Parathyroid adenoma (tissue), 2 donors: ENCODE measurements at regions not wholly inside any gene's neighbourhood (a gene's known extent, or its start where the extent isn't known, plus 50 kb on each side); places are given as distances from the start of the nearest gene placed in this dataset.

Experiments used
- H2AFZ ChIP-seq: fragments of 300-600 bp; sonication (generic); one replicate; pipeline ENCODE4 v1.7.0; 2017; ENCODE audit warnings: antibody characterized with exemption, mild to moderate bottlenecking
- H3K27ac ChIP-seq: fragments of 300-600 bp; sonication (generic); one replicate; pipeline ENCODE4 v1.7.0; 2017
- H3K27me3 ChIP-seq: fragments of 300-600 bp; sonication (generic); one replicate; pipeline ENCODE4 v1.7.0; 2017; ENCODE audit warnings: low read length; ENCODE audit not compliant: control insufficient read depth, insufficient read depth
- H3K36me3 ChIP-seq: fragments of 300-600 bp; sonication (generic); one replicate; pipeline ENCODE4 v1.7.0; 2017; ENCODE audit warnings: low read length; ENCODE audit not compliant: control insufficient read depth, insufficient read depth
- H3K4me1 ChIP-seq: fragments of 300-600 bp; sonication (generic); one replicate; pipeline ENCODE4 v1.7.0; 2017; ENCODE audit warnings: control low read depth
- H3K4me2 ChIP-seq: fragments of 300-600 bp; sonication (generic); one replicate; pipeline ENCODE4 v1.7.0; 2017; ENCODE audit warnings: low read length
- H3K4me3 ChIP-seq: fragments of 300-600 bp; sonication (generic); one replicate; pipeline ENCODE4 v1.7.0; 2017; ENCODE audit warnings: low read depth, low read length
- H3K79me2 ChIP-seq: fragments of 300-600 bp; sonication (generic); one replicate; pipeline ENCODE4 v1.7.0; 2017; ENCODE audit warnings: control low read depth
- H3K9ac ChIP-seq: fragments of 300-600 bp; sonication (generic); one replicate; pipeline ENCODE4 v1.7.0; 2017; ENCODE audit warnings: mild to moderate bottlenecking
- H3K9me3 ChIP-seq: fragments of 300-600 bp; sonication (generic); one replicate; pipeline ENCODE4 v1.7.0; 2017; ENCODE audit warnings: low read length; ENCODE audit not compliant: control insufficient read depth
- CTCF ChIP-seq: fragments of 300-600 bp; sonication (generic); IDR thresholded peaks from one replicate; pipeline ENCODE4 v1.7.0; 2017; ENCODE audit warnings: antibody characterized with exemption, mild to moderate bottlenecking
- donor health status: primary hyperparathyroidism.

DNA sequence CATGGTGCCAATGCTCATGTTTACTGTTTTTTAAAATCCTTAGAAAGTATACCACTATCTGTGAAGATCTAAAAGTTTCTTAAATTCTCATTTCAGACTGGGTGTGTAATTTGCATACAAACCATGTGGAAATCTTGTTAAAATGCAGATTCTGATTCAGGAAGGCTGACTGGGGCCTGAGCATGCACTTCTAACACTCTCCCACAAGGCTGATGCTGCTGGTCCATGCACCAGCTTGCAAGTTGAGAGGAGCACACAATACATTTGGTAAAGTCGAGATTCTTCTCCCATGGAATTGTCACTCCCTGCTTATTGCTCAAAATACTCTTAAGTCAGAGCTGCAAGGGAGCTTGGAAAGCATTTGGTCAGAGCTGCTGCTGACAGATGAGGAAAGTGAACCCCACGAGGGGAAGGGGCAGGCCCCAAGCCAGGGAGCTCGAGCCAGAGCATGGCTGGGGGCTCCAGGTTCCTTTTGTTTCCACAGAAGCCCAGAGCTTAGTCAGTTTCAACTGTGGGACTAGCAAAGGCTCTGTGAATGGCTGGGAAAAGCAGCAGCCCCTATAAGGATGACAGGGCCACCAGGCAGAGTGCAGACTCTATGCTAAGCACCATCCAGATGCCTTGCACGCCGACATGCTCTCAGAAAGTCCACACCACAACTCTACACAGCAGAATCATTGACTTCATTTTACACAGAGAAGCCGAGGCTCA is 93.5 kb upstream of the HAND1 start:
- Histone ChIP-seq H3K27ac (no peak overlapping the region), H3K4me1 (no peaks in the 10 kb centered on the region), H2AFZ (no peak overlapping the region), H3K9ac (no peak overlapping the region), H3K4me2 (no peak overlapping the region), H3K36me3 (no peaks in the 10 kb centered on the region), H3K79me2 (no peaks in the 10 kb centered on the region), H3K4me3 (no peak overlapping the region), H3K27me3 (no peaks in the 10 kb centered on the region), H3K9me3 (no peaks in the 10 kb centered on the region)
- TF ChIP-seq CTCF = no peak

GRCh38 chr5:154570572-154571324 is 92.7 kb upstream of the HAND1 start:
- H3K36me3 ChIP-seq = no peaks in the 10 kb centered on the region
- no peak overlapping the region for H2AFZ ChIP-seq
- H3K9ac ChIP-seq = no peak overlapping the region
- no peaks in the 10 kb centered on the region for H3K9me3 ChIP-seq
- H3K4me1 ChIP-seq = no peaks in the 10 kb centered on the region
- TF ChIP-seq CTCF = no peak
- no peak overlapping the region for H3K27ac ChIP-seq
- no peak overlapping the region for H3K4me2 ChIP-seq
- H3K79me2 ChIP-seq = no peaks in the 10 kb centered on the region
- no peaks in the 10 kb centered on the region for H3K27me3 ChIP-seq
- H3K4me3 ChIP-seq = no peak overlapping the region

DNA sequence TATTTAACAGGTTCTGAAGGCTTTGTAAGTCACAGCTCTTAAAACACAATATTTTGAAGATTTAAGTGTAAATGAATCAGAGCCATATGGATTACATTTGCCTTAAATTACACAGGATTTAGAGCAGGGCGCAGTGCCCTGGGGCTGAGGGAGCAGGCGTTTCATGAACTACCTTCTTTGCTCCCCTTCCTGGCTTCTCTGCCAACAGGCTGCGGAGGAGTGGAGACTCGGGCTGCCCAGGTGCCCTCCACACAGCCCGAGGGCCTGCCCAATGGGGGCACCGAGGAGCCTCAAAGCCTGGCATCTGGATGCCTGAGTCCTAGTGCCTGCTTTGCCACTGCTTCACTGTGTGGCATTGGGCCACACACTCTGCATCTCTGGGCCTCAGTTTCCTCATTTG is 90.6 kb upstream of the HAND1 start:
- no peaks in the 10 kb centered on the region for H3K4me1 ChIP-seq
- H3K9ac ChIP-seq = no peak overlapping the region
- TF ChIP-seq CTCF = no peak
- no peaks in the 10 kb centered on the region for H3K9me3 ChIP-seq
- H3K27me3 ChIP-seq = no peaks in the 10 kb centered on the region
- no peak overlapping the region for H3K4me2 ChIP-seq
- no peaks in the 10 kb centered on the region for H3K79me2 ChIP-seq
- no peak overlapping the region for H2AFZ ChIP-seq
- H3K4me3 ChIP-seq = no peak overlapping the region
- no peak overlapping the region for H3K27ac ChIP-seq
- H3K36me3 ChIP-seq = no peaks in the 10 kb centered on the region

- no peaks in the 10 kb centered on the region for H3K27me3 ChIP-seq
- H3K4me1 ChIP-seq = no peaks in the 10 kb centered on the region
- H2AFZ ChIP-seq = no peak overlapping the region
- no peak for TF ChIP-seq CTCF
- H3K4me3 ChIP-seq = no peak overlapping the region
- no peaks in the 10 kb centered on the region for H3K9me3 ChIP-seq
- H3K36me3 ChIP-seq = no peaks in the 10 kb centered on the region
- H3K4me2 ChIP-seq = no peak overlapping the region
- no peak overlapping the region for H3K9ac ChIP-seq
- H3K27ac ChIP-seq = no peak overlapping the region
- H3K79me2 ChIP-seq = no peaks in the 10 kb centered on the region
Measured at GRCh38 chr5:154567155-154567554, 89.1 kb upstream of the HAND1 start.
